A549 (cell line): ENCODE measurements at regions not wholly inside any gene's neighbourhood (a gene's known extent, or its start where the extent isn't known, plus 50 kb on each side); places are given as distances from the start of the nearest gene placed in this dataset.

Source experiments
- ATAC-seq, 2 experiments: fragments of 200-7000 bp in 1 of 2; fragments of >200 bp in 1 of 2; cut with Nextera tagmentation in 1 of 2; cut with Tn5 transposase in 1 of 2; 3 replicates each; pipeline versions ENCODE4 v1.8.0 to v1.9.1; 2018 to 2020; ENCODE audit warnings: mild to moderate bottlenecking in 1 of 2, moderate library complexity in 1 of 2
- CTCF ChIA-PET: fragments of 300-600 bp; sonication (Branson Sonifier 250); formaldehyde crosslinking; extraction: SDS; loops from one replicate; lab custom pipeline; 2021; ENCODE audit warnings: antibody characterized with exemption, inconsistent platforms; lab: Yijun Ruan, JAX
- POLR2A ChIA-PET: fragments of 350-600 bp; formaldehyde crosslinking; extraction: SDS; loops from one replicate; lab custom pipeline; 2021; ENCODE audit warnings: antibody characterized with exemption, inconsistent platforms; lab: Yijun Ruan, JAX
- DNase-seq, 2 experiments: peaks; one replicate each; pipeline versions ENCODE4 v3.0.0 to v3.0.0-alpha.2; 2011 to 2016; ENCODE audit warnings: low read depth in 1 of 2, low spot score in 1 of 2
- FAIRE-seq: peaks from 2 replicates; lab custom pipeline; 2011; peaks lifted over from hg19 to GRCh38; lab: Jason Lieb, UNC
- H3K27ac ChIP-seq, 2 experiments: fragments of >200 bp; sonication (Bioruptor Twin); formaldehyde crosslinking; 3 replicates each; pipeline ENCODE4 v1.5.1; 2016 to 2017
- H3K4me1 ChIP-seq: fragments of >200 bp; sonication (Bioruptor Twin); formaldehyde crosslinking; 3 replicates; pipeline ENCODE4 v1.6.1; 2016
- H3K4me2 ChIP-seq: fragments of >200 bp; sonication (Bioruptor Twin); formaldehyde crosslinking; 3 replicates; pipeline ENCODE4 v1.6.1; 2016
- H3K4me3 ChIP-seq: fragments of >200 bp; sonication (Bioruptor Twin); formaldehyde crosslinking; 3 replicates; pipeline ENCODE4 v1.5.1; 2016
- H3K9me3 ChIP-seq: fragments of >200 bp; sonication (Bioruptor Twin); formaldehyde crosslinking; 3 replicates; pipeline ENCODE4 v1.6.1; 2016
- ATOH8 ChIP-seq: fragments of 250-450 bp; sonication (Bioruptor Pico); IDR thresholded peaks from 2 replicates; pipeline ENCODE4 v1.5.0; 2020; ENCODE audit warnings: low read depth, mild to moderate bottlenecking, moderate library complexity
- BCL3 ChIP-seq: fragments of >200 bp; sonication (Bioruptor Twin); formaldehyde crosslinking; IDR thresholded peaks from 3 replicates; pipeline ENCODE4 v1.6.1; 2016
- BHLHE40 ChIP-seq: IDR thresholded peaks from 2 replicates; pipeline ENCODE4 v1.6.1; 2012; ENCODE audit warnings: low read depth, low read length, inconsistent platforms
- CBX2 ChIP-seq: fragments of 200-600 bp; sonication (generic); IDR thresholded peaks from 2 replicates; pipeline ENCODE4 v1.6.1; 2016; ENCODE audit warnings: low read depth, mild to moderate bottlenecking, borderline replicate concordance
- CEBPB ChIP-seq, 2 experiments: fragments of >200 bp in 1 of 2; sonication (Bioruptor Twin) in 1 of 2; formaldehyde crosslinking in 1 of 2; IDR thresholded peaks; 2 replicates each; pipeline ENCODE4 v1.6.1; 2012 to 2016
- CHD2 ChIP-seq: fragments of 150-350 bp; IDR thresholded peaks from 2 replicates; pipeline ENCODE4 v1.6.1; 2014; ENCODE audit warnings: low read length; ENCODE audit not compliant: partially characterized antibody
- EHF ChIP-seq: fragments of 250-450 bp; sonication (Bioruptor Pico); IDR thresholded peaks from 2 replicates; pipeline ENCODE4 v1.5.0; 2020; ENCODE audit warnings: mild to moderate bottlenecking
- FOSB ChIP-seq: fragments of 250-450 bp; sonication (Bioruptor Pico); IDR thresholded peaks from 2 replicates; pipeline ENCODE4 v1.5.0; 2020; ENCODE audit warnings: mild to moderate bottlenecking, moderate library complexity
- GATA3 ChIP-seq: IDR thresholded peaks from 2 replicates; pipeline ENCODE4 v1.6.1; 2012; ENCODE audit warnings: borderline replicate concordance
- HEYL ChIP-seq: fragments of 250-450 bp; sonication (Bioruptor Pico); IDR thresholded peaks from 2 replicates; pipeline ENCODE4 v1.8.0; 2021; ENCODE audit warnings: mild to moderate bottlenecking, moderate library complexity
- HOXB13 ChIP-seq: fragments of 250-450 bp; sonication (Bioruptor Pico); IDR thresholded peaks from 2 replicates; pipeline ENCODE4 v1.5.0; 2020; ENCODE audit warnings: low read depth, mild to moderate bottlenecking, moderate library complexity
- HOXB5 ChIP-seq: fragments of 250-450 bp; sonication (Bioruptor Pico); IDR thresholded peaks from 2 replicates; pipeline ENCODE4 v1.5.0; 2020; ENCODE audit warnings: mild to moderate bottlenecking, moderate library complexity
- MAX ChIP-seq: IDR thresholded peaks from 2 replicates; pipeline ENCODE4 v1.6.1; 2012
- MAZ ChIP-seq: fragments of 150-350 bp; IDR thresholded peaks from 2 replicates; pipeline ENCODE4 v1.6.1; 2014; ENCODE audit warnings: antibody characterized with exemption, low read depth, low read length, borderline replicate concordance
- RAD21 ChIP-seq, 2 experiments: fragments of >200 bp in 1 of 2; sonication (Bioruptor Twin) in 1 of 2; formaldehyde crosslinking in 1 of 2; IDR thresholded peaks in 1 of 2; conservative IDR thresholded peaks in 1 of 2; 2 replicates in 1 of 2; 3 replicates in 1 of 2; pipeline ENCODE4 v1.6.1; 2012 to 2018; ENCODE audit warnings: inconsistent platforms in 1 of 2
- REST ChIP-seq: fragments of 200-600 bp; sonication (generic); IDR thresholded peaks from 2 replicates; pipeline ENCODE4 v1.6.1; 2016; ENCODE audit warnings: antibody characterized with exemption, mild to moderate bottlenecking, moderate library complexity
- RFX5 ChIP-seq: fragments of 450-650 bp; IDR thresholded peaks from 2 replicates; pipeline ENCODE4 v1.7.1; 2014; ENCODE audit warnings: antibody characterized with exemption, mild to moderate bottlenecking, moderate library complexity
- SMC3 ChIP-seq: fragments of >200 bp; sonication (Bioruptor Twin); formaldehyde crosslinking; IDR thresholded peaks from 3 replicates; pipeline ENCODE4 v1.6.1; 2018; ENCODE audit warnings: inconsistent platforms
- USF2 ChIP-seq: fragments of 450-650 bp; IDR thresholded peaks from 2 replicates; pipeline ENCODE4 v1.6.1; 2014; ENCODE audit warnings: antibody characterized with exemption
- ZC3H11A ChIP-seq: fragments of 450-650 bp; IDR thresholded peaks from 2 replicates; pipeline ENCODE4 v1.6.1; 2014; ENCODE audit warnings: antibody characterized with exemption, mild to moderate bottlenecking
- ZNF302 ChIP-seq: fragments of 250-450 bp; sonication (Bioruptor Pico); IDR thresholded peaks from 2 replicates; pipeline ENCODE4 v1.9.0; 2021; ENCODE audit warnings: inconsistent platforms, mild to moderate bottlenecking, moderate library complexity
- ZSCAN20 ChIP-seq: fragments of 250-450 bp; sonication (Bioruptor Pico); IDR thresholded peaks from 2 replicates; pipeline ENCODE4 v1.8.0; 2022; ENCODE audit warnings: mild to moderate bottlenecking, moderate library complexity
- WGBS: methylation state at CpG from one replicate; pipeline ENCODE4 v1.1.6; 2017; ENCODE audit errors: missing lambda C conversion rate; 5-methylcytosine and 5-hydroxymethylcytosine counted together

GRCh38 chr6:126603410-126603809 is 263.5 kb downstream of the CENPW start:
- H3K9me3 ChIP-seq = no peaks in the 10 kb centered on the region
- no peaks in the 10 kb centered on the region for H3K4me1 ChIP-seq
- ChIA-PET CTCF (no interaction called here), POLR2A (no interaction called here)
- 100% methylated on average over 2 of the region's 4 CpGs for WGBS
- DNase-seq (no peak), ATAC-seq (no peak), FAIRE-seq (no peak)
- H3K4me3 ChIP-seq = no peak overlapping the region
- H3K27ac ChIP-seq = no peak overlapping the region
- H3K4me2 ChIP-seq = no peak overlapping the region
- TF ChIP-seq GATA3 = no peak
- no peak for TF ChIP-seq ZSCAN20 (CRISPR knock-in tag)
- TF ChIP-seq CHD2 = no peak
- TF ChIP-seq BHLHE40 = no peak
- TF ChIP-seq, all 56 proteins: peak for 0

- ChIA-PET POLR2A (no interaction called here), CTCF (no interaction called here)
- FAIRE-seq (no peak), DNase-seq (no peak), ATAC-seq (no peak)
- H3K9me3 ChIP-seq = no peaks in the 10 kb centered on the region
- no peaks in the 10 kb centered on the region for H3K4me1 ChIP-seq
- TF ChIP-seq RAD21 (conservative IDR thresholded peaks at IDR 0.05 in 1 of 2, IDR thresholded peaks at IDR 0.05 in 1 of 2) (no peak), USF2 (no peak), SMC3 (no peak), CHD2 (no peak), HOXB13 (CRISPR knock-in tag) (no peak), HEYL (no peak), EHF (CRISPR knock-in tag) (no peak), CEBPB (IDR thresholded peaks at IDR 0.05) (no peak), BCL3 (no peak), MAX (no peak), FOSB (CRISPR knock-in tag) (no peak), MAZ (no peak), RFX5 (no peak), REST (no peak), ATOH8 (CRISPR knock-in tag) (no peak), HOXB5 (CRISPR knock-in tag) (no peak), ZC3H11A (no peak), CBX2 (no peak), ZNF302 (CRISPR knock-in tag) (no peak)
- no peak overlapping the region for H3K4me3 ChIP-seq
- H3K4me2 ChIP-seq = no peak overlapping the region
- H3K27ac ChIP-seq = no peak overlapping the region
Measured at GRCh38 chr6:126605089-126605488, 265.2 kb downstream of the CENPW start.
